Stimulated activated CD4-positive, alpha-beta T cell treated with anti-CD3 and anti-CD28 coated beads, TNF-alpha, amount 100 ng/mL, for 4 hours (primary cell): ENCODE measurements at regions not wholly inside any gene's neighbourhood (a gene's known extent, or its start where the extent isn't known, plus 50 kb on each side); places are given as distances from the start of the nearest gene placed in this dataset.

Source experiments
- DNase-seq, 3 experiments: peaks; one replicate each; pipeline ENCODE4 v3.0.0-alpha.2; 2020; ENCODE audit warnings: low read depth in 3 of 3

DNA sequence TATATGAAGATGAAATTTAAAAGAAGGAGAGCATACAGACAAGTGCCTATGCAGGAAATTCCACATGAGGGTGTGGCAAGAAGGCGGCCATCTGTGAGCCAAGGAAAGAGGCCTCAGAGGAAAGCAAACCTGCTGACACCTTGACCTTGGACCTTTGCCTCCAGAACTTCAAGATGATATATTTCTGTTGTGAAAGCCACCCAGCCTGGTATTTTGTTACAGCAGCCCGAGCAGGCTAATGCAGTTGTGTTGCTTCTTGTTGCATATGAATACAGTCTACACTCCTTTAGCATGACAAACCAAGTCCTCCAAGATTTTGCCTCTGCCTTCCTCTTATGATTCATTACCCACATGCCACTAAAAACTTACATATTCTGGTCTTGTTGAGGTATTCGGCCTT lies 374.8 kb upstream of the TRIB2 start:
- DNase-seq, result no peak

DNA sequence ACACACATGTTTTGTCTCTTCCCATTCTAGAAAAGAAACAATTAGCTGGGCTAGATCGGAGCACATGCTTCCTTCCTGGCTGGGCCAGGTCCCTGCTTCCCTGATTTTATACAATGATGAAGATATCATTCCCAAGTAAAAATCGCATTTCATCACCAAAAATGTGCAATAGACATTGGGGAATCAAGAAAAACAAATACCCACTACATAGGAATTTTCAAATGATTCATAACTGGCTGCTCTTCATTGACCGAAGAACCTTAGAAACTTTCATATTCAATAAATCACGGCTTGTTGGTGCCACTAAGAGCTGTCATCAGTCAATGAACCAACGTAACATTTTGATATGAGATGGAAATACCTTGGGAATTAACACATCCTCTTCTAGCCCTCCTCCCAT lies 373.6 kb upstream of the TRIB2 start:
- DNase-seq, result no peak

DNA sequence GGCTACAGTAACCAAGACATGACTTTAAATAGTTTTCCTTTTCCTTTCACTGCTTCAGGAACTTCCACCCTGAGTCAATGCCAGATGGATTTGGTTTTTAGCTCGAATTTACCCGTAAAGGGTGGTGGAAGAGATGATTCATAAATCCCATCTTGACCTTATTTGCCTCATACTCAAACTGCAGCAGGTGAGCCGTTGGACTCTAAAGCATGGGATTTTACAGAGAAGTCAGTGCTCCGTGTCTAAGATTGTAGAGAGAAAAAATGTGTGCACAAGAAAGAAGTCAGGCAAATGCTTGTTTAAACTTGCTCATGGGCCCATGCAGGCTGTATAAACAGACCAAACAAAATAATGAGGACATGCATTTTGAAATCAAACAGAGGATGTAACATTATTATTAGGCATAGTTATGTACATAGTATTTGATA lies 369.7 kb upstream of the TRIB2 start:
- no peak for DNase-seq

DNA sequence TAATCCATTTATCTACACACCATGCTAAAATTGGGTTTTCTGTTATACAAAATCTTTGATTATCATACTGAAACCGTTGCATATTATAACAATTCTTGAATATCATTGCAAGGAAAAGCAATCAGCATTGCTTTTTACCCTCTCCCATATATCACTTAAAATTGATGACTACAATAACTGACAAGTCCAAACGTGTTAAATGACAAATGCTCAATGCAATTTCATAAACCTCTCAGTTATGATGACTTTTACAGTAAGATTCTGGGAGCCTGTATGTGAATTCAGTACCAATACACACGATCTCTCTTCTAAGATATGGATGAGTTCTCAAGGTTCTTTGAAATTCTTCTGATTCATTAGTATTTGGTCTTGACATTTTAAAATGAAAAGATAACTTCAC lies 368.5 kb upstream of the TRIB2 start:
- DNase-seq, result no peak

DNA sequence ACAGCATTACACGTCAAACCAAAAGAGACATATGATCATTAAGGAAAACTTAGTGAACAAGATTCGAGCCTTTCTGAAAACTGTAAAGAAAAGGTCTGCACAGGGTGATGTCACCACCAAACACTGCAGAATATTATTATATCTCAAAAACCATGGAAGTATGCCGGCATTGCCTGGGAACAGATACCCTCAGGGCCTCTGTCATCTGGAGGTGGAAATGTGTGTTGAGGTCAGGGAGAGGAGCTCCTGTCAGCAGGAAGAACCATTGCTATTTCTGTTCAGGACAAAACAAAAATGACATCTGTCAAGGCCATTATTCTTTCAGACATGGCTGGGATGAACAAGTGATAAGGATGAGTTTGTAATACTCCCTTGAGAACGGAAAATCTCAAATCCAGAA lies 365.9 kb upstream of the TRIB2 start:
- DNase-seq, result no peak

DNA sequence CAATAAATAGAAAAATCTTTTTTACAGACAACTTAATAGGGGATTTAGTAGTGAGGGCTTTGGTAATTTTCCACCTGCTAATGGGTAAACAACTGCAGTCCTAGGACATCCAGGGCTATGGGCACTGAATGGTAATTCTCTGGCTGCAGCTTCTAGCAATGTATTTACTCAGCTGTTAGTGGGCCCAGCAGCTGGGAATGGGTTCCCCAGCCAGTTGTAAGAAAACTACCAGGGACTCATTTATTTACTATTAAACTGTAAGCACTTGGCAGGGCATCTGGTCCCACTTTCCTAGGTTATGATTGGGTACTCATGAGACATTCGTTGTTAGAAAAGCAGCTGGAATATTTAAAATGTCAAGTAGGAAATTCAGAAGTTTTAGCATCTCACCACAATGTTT lies 363.8 kb upstream of the TRIB2 start:
- no peak for DNase-seq

DNA sequence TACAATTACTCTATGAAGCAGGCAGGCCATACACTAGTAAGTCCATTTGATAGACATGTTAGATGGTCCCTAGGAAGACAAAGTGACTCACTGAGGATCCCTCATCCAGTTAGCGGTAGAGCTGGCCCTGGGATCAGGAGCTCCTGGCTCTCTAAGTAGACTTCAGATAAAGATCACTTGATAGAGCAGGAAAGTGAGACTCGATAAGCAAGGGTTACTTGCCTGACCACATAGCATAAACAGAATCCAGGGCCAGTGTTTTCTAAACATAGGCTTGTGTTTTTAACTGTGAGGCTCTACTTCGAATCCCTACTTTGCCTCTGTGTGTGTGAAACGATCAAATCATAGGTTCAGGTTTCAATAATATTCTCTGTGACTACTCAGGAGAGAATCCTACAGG lies 355.2 kb upstream of the TRIB2 start:
- no peak for DNase-seq

DNA sequence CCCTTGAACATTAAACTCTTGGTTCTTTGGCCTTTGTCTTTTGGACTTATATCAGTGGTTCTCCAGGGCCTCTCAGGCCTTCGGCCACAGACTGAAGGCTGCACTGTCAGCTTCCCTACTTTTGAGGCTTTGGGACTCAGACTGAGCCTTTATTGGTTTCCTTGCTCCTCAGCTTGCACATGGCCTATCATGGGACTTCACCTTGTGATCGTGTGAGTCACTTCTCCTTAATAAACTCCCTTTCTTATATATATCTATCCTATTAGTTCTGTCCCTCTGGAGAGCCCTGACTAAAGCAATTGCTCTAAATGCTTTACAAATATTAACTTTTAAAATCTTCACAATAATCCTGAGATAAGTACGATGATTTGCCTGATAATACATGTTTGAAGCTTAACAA lies 353.6 kb upstream of the TRIB2 start:
- DNase-seq, result no peak

DNA sequence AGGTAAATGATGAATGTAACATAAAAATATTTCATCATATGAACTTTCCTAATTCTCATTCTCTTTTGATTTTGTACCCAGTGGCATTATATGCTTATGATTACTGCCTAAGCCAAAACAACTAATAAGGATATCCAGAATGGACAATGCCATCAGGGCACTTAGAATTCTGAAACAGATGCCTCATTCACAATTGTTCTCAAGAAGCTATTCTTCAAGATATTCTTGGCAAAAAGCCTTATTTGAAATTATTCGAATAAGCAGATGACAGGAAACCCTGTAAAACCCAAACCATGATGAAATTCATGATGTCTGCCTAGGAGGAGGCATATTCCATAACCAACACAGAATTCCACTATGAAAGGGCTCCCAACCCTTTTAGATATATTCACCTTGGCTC lies 353.2 kb upstream of the TRIB2 start:
- DNase-seq, result no peak

DNA sequence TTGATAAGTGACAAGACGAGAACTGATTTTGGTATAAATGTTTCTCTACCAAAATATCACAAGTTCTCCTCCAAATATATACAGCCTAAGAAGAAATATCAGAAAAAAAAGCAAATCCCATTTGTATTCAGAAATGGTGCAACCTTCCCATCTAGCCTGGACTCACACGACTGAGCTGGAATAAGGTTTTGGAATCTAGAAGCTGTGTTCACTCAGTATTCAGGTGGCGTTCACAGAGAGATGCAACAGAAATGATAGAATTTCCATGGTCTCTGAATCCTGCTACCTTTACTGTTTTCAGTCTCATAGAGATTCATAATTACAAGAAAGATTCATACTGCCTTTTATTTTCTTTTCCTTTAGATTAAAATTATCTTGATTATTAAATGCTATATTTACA lies 347.2 kb upstream of the TRIB2 start:
- no peak for DNase-seq

DNA sequence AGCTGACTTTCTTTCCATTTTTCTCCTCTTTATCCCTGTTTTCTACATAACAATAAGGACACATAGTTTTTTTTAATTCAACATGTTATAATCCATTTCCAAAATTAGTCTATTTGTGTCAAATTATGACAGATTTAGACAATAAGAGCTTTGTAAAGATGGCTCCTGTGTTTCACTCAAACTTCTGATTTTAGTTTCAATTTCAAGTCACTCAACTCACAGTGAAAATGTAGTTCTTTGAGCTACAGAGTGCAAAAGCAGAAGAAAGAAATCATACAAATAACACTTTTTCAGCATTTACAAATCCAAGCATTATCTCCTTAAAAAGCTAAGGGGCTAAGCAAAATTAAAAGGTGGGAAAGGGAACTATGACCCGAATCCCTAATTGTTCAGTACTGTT lies 340.7 kb upstream of the TRIB2 start:
- no peak for DNase-seq

DNA sequence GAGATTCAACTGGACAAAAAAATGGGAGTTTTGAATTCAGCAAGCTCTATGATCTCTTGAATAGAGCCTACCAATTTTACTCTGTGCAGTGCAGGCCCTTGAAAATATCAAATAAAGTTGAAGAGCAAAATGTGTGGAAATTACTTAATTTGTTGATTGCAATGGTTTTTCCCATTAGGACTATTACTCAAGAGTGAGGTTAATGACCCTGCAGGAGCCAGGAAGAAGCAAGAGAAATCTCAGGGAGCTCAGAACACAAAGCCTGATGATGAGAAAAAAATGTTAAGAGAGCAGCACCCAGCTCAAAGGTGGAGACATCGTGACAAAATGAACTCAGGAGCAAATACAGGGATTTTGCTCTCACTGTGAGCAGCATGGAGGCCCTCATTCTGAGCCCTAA lies 337.6 kb upstream of the TRIB2 start:
- DNase-seq, result no peak

DNA sequence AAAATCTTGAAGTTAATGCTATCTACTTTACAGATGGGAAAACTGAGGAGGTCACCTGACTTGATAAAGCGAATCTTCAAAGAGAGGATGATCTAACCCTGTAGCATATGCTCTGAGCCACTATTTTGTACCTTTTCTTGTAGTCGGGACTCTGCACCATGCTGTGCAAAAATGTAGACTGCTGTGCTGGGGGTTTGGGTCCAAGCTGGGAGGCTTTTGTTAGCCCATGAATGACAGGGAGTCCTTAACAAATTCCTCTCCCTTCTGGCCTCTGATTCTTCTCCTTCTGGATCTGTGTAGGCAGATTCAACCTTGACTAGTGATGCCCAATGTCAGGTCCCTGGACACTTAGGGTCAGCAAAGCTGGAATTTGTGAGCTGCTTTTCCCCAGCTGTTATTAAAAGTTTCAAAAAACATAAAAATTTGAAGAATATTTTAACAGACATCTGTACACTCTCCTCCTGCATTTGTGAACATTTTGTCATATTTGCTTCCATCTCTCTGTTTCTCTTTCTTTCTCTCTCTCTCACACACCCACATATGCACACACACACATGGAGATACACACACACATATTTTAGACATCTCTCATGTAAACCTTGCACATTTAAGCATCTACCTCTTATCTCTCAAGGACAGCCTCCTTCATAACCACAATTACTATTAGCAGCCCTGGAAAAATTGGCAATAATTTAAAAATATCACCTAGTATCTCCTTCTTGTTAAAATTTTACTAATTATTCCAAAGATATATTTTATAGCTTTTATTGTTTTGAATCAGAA lies 335.0 kb upstream of the TRIB2 start:
- no peak for DNase-seq

DNA sequence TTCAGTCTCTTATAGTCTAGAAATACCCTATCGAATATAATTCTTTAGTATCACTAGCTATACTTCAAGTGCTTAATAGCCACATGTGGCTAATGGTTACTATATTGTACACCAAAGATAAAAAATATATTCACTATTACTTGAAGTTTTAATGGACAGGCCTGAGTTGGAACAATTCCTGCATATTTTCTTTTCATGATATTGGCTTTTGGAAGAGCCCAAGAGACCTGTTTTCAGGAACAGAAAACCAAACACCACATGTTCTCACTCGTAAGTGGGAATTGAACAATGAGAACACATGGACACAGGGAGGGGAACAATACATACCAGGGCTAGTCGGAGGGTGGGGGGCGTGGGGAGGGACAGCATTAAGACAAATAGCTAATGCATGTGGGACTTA lies 334.4 kb upstream of the TRIB2 start:
- no peak for DNase-seq

DNA sequence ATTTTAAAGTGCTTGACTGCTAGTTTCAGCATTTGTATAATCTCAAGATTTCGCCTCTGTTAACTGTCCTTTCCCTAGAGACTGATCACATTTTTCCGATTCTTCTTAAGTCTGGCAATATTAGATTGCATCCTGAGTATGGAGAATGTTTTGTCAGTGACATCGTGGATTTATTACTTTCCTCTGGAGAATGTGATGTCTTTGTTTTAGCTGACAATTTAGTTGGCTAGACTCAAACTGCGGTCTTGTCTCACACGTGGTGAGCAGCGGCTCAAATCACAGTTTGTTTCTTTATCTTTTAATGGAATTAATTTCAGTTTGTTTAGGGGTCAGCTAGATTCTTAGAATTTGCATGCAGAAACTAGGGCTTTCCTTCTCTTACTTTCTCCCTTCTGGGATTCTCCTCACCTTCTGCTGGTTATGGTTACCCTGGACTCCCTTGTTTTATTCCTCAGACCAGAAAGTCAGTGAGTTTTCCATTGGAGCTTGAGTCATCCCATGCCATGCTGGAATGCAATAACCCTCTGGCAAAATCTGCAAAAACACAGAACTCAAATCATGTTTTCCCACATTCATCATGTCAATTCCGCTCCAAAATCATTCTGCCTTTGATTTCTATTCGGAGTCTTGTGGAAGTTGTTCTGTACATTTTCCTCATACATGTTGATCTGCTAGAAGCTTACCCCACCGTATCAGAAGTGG lies 327.2 kb upstream of the TRIB2 start:
- no peak for DNase-seq

DNA sequence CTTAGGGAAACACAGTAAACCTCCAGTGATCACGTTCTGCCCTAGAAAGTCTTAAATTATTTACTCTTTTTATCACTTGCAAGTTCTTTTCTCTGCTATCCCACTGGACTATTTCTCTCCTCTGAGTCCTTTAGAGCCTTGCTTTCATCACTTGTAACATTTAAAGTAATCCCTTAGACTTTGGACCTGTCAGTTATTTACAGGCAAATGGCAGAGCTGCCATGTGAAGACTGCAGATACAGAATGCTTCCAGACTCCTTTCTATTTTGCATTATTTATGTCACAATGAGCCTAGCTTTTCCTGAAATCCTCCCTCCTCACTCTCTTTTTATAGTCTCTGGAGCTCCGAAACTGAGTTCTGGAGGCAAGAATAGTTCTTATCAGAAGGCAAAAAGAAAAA lies 325.6 kb upstream of the TRIB2 start:
- DNase-seq, result no peak

DNA sequence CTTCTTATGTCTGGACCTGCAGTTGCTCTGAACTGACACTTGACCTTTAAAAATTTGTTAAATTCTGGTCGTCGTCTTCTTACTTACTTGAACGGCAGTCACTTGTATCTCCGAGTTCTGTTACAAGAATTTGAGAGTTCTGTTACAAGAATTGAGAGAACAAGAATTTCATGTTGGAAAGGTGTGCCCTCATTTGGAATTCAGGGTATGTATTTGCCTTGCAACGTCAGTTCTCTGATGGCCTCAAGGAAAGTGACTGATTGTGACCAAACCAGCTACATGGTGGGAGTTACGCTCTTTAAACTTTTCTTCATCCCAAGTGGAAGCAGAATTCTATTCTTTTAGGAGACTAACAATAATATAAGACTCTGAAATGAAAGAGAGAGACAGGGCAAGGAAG lies 320.0 kb upstream of the TRIB2 start:
- DNase-seq, result no peak

DNA sequence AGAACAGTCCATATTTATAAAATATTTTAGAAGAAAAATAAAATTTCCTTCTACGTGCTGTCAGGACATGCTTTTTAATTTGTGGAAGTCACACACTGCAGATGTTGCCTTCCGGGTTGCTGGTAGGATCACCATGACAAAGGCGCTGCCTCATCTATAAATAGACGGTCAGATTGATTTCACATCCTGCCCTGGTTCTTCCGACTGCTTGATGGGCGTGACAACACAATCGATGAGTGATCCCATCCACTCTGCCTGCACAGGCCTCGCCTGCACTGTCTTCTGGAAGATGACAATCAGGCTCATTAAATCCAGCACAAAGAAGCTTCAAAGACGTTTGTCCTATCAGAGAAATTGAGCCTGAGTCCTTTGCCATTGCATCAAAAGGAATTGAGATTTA lies 318.9 kb upstream of the TRIB2 start:
- no peak for DNase-seq

DNA sequence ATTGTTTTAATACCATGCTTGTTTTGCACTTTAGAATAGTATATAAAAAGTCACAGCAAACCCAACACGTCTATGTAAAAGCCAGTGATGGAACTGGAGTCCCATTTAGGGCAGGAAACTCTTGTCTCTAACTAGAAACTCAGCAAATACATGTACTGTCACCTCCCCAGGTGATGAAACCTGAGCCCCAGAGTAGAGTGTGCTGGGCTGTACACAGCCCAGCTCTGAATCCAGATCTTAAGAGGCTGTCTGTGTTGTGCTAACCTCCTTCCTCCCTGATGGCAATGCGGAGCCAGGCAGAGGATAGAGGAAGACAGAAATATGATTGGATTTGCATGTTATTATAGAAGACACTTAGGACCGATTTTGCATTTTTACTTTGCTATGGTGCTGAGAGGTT lies 317.5 kb upstream of the TRIB2 start:
- no peak for DNase-seq

DNA sequence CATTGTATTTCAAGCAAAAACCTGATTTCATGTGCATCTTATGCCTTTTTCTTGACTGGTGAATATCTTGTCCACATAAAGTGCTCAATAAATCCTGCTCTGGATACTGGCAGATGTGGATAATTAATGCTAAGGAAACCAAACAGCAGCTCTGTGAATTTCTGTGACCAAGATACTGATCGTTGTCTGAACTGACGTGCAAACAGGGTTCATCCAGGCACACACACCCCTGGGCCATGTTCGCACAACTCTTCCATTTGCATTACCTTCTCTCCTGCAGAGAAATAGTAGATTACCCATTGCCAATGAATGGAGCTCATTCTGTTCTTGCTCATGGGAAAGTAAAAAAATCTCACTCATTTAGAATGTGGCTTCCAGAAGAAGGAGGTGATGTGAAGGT lies 316.2 kb upstream of the TRIB2 start:
- no peak for DNase-seq

DNA sequence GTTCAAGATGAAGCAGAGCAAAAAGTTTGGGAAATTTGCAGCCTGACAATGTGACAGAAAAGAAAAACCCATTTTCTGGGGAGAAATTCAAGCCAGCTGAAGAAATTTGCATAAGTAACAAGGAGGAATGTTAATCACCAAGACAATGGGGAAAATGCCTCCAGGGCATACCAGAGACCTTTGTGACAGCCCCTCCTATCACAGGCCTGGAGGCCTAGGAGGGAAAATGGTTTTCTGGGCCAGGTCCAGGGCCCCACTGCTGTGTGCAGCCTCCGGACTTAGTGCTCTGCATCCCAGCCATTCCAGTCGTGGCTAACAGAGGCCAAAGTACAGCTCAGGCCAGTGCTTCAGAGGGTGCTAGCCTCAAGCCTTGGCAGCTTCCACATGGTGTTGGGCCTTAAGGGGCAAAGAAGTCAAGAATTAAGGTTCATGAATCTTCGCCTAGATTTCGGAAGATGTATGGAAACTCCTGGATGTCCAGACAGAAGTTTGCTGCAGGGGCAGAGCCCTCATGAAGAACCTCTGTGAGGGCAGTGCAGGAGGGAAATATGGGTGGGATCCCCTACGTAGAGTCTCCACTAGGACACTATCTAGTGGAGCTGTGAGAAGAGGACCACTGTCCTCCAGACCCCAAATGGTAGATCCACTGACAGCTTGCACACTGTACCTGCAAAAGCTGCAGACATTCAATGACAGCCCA lies 314.1 kb upstream of the TRIB2 start:
- DNase-seq, result no peak

DNA sequence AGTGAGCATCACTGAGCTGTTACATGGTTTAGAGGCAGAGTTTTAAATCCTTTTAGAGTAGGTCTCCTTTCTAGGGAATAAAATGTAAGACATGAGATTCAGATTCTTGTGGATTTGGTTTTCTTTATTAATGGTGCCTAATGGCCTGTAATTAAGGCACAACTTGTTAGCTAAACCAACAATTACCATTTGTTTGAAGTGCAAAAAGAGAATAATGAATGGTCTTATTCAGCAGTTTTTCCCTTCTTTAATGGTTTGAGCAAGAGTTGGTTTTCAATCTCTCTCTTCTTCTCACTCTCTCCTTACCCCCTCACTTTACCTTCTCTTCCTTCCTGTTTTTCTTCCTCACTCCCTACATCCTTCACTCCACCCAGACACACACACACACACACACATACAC lies 312.2 kb upstream of the TRIB2 start:
- DNase-seq, result no peak

DNA sequence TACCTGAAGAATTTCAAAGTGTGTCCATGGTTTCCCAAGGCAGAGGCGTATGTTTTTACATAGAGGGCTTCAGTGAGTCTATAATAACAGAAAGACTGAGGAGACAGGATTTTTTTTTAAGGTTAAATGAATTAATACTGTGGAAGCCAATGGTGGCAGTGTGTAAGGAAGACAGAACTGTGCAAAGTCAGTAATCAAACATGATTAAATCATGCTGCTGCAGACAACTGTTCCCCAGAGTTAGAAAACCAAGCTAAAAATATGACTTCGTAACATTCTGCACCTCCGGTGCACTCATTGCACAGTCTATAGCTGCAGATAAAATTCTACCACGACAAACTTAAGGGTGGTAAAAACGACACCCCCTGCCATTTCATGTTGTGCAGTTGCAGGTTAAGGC lies 309.6 kb upstream of the TRIB2 start:
- no peak for DNase-seq
